GM19452 (cell line): ENCODE measurements at regions not wholly inside any gene's neighbourhood (a gene's known extent, or its start where the extent isn't known, plus 50 kb on each side); places are given as distances from the start of the nearest gene placed in this dataset.
"Not testable (repeated sequence)": the region's sequence is repeated elsewhere in the genome, so short reads cannot be mapped to it uniquely, and the experiment has no call there.

Source experiments
- ATAC-seq: cut with Tn5 transposase; IDR thresholded peaks from one replicate; pipeline ENCODE4 v1.9.1; 2021; ENCODE audit not compliant: unreplicated experiment

- peak; percentile 34 for ATAC-seq
These were observed 410.2 kb downstream of the PSAT1 start for GRCh38 chr9:78707080-78707479.

GRCh38 chr9:78707481-78707991 is 410.6 kb downstream of the PSAT1 start:
- peak; percentile 84 for ATAC-seq

- no peak for ATAC-seq
These were observed 416.1 kb downstream of the PSAT1 start for GRCh38 chr9:78712903-78713613.

GRCh38 chr9:78713614-78714405 is 416.9 kb downstream of the PSAT1 start:
- no peak for ATAC-seq

- no peak for ATAC-seq
These were observed 417.7 kb downstream of the PSAT1 start for GRCh38 chr9:78714576-78714975.

- not testable (repeated sequence) for ATAC-seq
These were observed 422.1 kb downstream of the PSAT1 start for GRCh38 chr9:78719029-78719428.

- no peak for ATAC-seq
These were observed 428.0 kb downstream of the PSAT1 start for GRCh38 chr9:78724896-78725295.

GRCh38 chr9:78725503-78725902 is 428.6 kb downstream of the PSAT1 start:
- no peak for ATAC-seq

- no peak for ATAC-seq
These were observed 448.4 kb downstream of the PSAT1 start for GRCh38 chr9:78745331-78745730.

GRCh38 chr9:78746010-78746409 is 449.1 kb downstream of the PSAT1 start:
- ATAC-seq = no peak

GRCh38 chr9:78753039-78753438 is 456.1 kb downstream of the PSAT1 start:
- no peak for ATAC-seq

GRCh38 chr9:78756813-78757510 is 460.0 kb downstream of the PSAT1 start:
- ATAC-seq = no peak

GRCh38 chr9:78763424-78763823 is 466.5 kb downstream of the PSAT1 start:
- ATAC-seq = no peak

- ATAC-seq = no peak
These were observed 468.9 kb downstream of the PSAT1 start for GRCh38 chr9:78765861-78766260.

- ATAC-seq = no peak
These were observed 470.6 kb downstream of the PSAT1 start for GRCh38 chr9:78767490-78767889.

- no peak for ATAC-seq
These were observed 472.8 kb downstream of the PSAT1 start for GRCh38 chr9:78769690-78770089.

- ATAC-seq = no peak
These were observed 478.3 kb downstream of the PSAT1 start for GRCh38 chr9:78775211-78775610.

- ATAC-seq = no peak
These were observed 478.9 kb downstream of the PSAT1 start for GRCh38 chr9:78775696-78776295.

GRCh38 chr9:78777747-78778146 is 480.8 kb downstream of the PSAT1 start:
- no peak for ATAC-seq

GRCh38 chr9:78778318-78778717 is 481.4 kb downstream of the PSAT1 start:
- ATAC-seq = no peak

- no peak for ATAC-seq
These were observed 482.0 kb downstream of the PSAT1 start for GRCh38 chr9:78778861-78779374.
